Colonic mucosa (tissue), 4 donors: ENCODE measurements at regions not wholly inside any gene's neighbourhood (a gene's known extent, or its start where the extent isn't known, plus 50 kb on each side); places are given as distances from the start of the nearest gene placed in this dataset.

Experiments
- DNase-seq: peaks from one replicate; pipeline ENCODE4 v3.0.0-alpha.2; 2020
- H3K27ac ChIP-seq: fragments of 200-600 bp; one replicate; pipeline ENCODE4 v1.8.0; 2021
- H3K27me3 ChIP-seq: fragments of 200-600 bp; one replicate; pipeline ENCODE4 v1.8.0; 2021
- H3K36me3 ChIP-seq: fragments of 200-600 bp; one replicate; pipeline ENCODE4 v1.8.0; 2021
- H3K4me1 ChIP-seq: fragments of 200-600 bp; one replicate; pipeline ENCODE4 v1.8.0; 2021; ENCODE audit warnings: mild to moderate bottlenecking
- H3K4me3 ChIP-seq: fragments of 200-600 bp; one replicate; pipeline ENCODE4 v1.8.0; 2021
- H3K9ac ChIP-seq, 2 donors: one replicate each; pipeline ENCODE4 v1.7.0; 2013; ENCODE audit warnings: control low read depth in 2 of 2, low read depth in 2 of 2, low read length in 2 of 2
- H3K9me3 ChIP-seq: fragments of 200-600 bp; one replicate; pipeline ENCODE4 v1.8.0; 2021
- CTCF ChIP-seq: fragments of 200-600 bp; IDR thresholded peaks from one replicate; pipeline ENCODE4 v1.8.0; 2022; ENCODE audit warnings: antibody characterized with exemption, mild to moderate bottlenecking
- intact Hi-C: fragments of 100-400 bp; cut with DNase I; formaldehyde crosslinking; loops from one replicate; pipeline ENCODE4 v1.14.1; 2022
- donor health status: healthy.
- donor health status: DM: no; HTN: no; CAD: no.
- donor health status: DM: no; HTN: no; CAD: no.

GRCh38 chr9:13811876-13812275 is 502.1 kb downstream of the NFIB start:
- DNase-seq: no peak
- no peak for TF ChIP-seq CTCF
- H3K9me3 ChIP-seq: no peaks in the 10 kb centered on the region
- intact Hi-C loops: no loop called here
- no peaks in the 10 kb centered on the region for H3K4me1 ChIP-seq
- no peaks in the 10 kb centered on the region for H3K36me3 ChIP-seq
- H3K27me3 ChIP-seq: no peaks in the 10 kb centered on the region
- H3K9ac ChIP-seq: no peak overlapping the region
- H3K27ac ChIP-seq: no peak overlapping the region
- no peak overlapping the region for H3K4me3 ChIP-seq

DNA sequence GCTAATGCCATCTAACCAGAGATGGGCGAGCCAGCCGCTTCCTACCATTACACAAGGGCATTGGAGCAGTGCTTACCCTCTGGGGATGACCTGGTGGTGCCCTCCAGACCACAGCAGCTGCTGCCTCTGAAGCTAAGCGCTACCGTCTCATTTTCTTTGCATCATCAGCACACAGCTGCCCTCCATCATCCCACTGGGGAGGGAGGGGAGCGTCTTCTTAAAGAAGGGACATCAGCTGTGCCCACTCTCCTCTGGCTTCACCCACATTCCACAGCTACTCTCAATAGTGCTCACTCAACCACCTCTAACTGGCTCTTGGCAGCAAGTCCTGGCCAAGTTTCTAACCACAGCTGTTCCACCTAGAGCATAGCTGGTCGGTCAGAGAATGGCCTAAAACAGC is 503.4 kb downstream of the NFIB start:
- no peak for DNase-seq
- Histone ChIP-seq H3K27ac (no peak overlapping the region), H3K36me3 (no peaks in the 10 kb centered on the region), H3K27me3 (no peaks in the 10 kb centered on the region), H3K9ac (no peak overlapping the region), H3K9me3 (no peaks in the 10 kb centered on the region), H3K4me3 (no peak overlapping the region), H3K4me1 (no peaks in the 10 kb centered on the region)
- no peak for TF ChIP-seq CTCF
- intact Hi-C loops: no loop called here

- Histone ChIP-seq H3K9me3 (no peaks in the 10 kb centered on the region), H3K9ac (no peak overlapping the region), H3K4me3 (no peak overlapping the region), H3K36me3 (no peaks in the 10 kb centered on the region), H3K27me3 (no peaks in the 10 kb centered on the region), H3K4me1 (no peaks in the 10 kb centered on the region), H3K27ac (no peak overlapping the region)
- intact Hi-C loops: no loop called here
- TF ChIP-seq CTCF: no peak
- DNase-seq: no peak
These were observed 504.5 kb downstream of the NFIB start for GRCh38 chr9:13809401-13809800.

GRCh38 chr9:13807118-13807517 is 506.8 kb downstream of the NFIB start:
- H3K9ac ChIP-seq: no peak overlapping the region
- intact Hi-C loops: no loop called here
- H3K4me1 ChIP-seq: no peaks in the 10 kb centered on the region
- TF ChIP-seq CTCF: no peak
- no peak overlapping the region for H3K27ac ChIP-seq
- no peak overlapping the region for H3K4me3 ChIP-seq
- no peaks in the 10 kb centered on the region for H3K36me3 ChIP-seq
- H3K9me3 ChIP-seq: no peaks in the 10 kb centered on the region
- no peak for DNase-seq
- H3K27me3 ChIP-seq: no peaks in the 10 kb centered on the region

- H3K9me3 ChIP-seq: no peaks in the 10 kb centered on the region
- H3K27ac ChIP-seq: no peak overlapping the region
- no peaks in the 10 kb centered on the region for H3K4me1 ChIP-seq
- H3K27me3 ChIP-seq: no peaks in the 10 kb centered on the region
- H3K36me3 ChIP-seq: no peaks in the 10 kb centered on the region
- TF ChIP-seq CTCF: no peak
- H3K9ac ChIP-seq: no peak overlapping the region
- no peak for DNase-seq
- intact Hi-C loops: no loop called here
- no peak overlapping the region for H3K4me3 ChIP-seq
These were observed 507.2 kb downstream of the NFIB start for GRCh38 chr9:13806714-13807113.

- H3K9ac ChIP-seq: no peak overlapping the region
- no peak for DNase-seq
- no peaks in the 10 kb centered on the region for H3K4me1 ChIP-seq
- H3K9me3 ChIP-seq: no peaks in the 10 kb centered on the region
- H3K36me3 ChIP-seq: no peaks in the 10 kb centered on the region
- intact Hi-C loops: no loop called here
- H3K4me3 ChIP-seq: no peak overlapping the region
- no peak for TF ChIP-seq CTCF
- no peak overlapping the region for H3K27ac ChIP-seq
- no peaks in the 10 kb centered on the region for H3K27me3 ChIP-seq
These were observed 508.4 kb downstream of the NFIB start for GRCh38 chr9:13805546-13805945.
